GM21360 (cell line): ENCODE measurements at regions not wholly inside any gene's neighbourhood (a gene's known extent, or its start where the extent isn't known, plus 50 kb on each side); places are given as distances from the start of the nearest gene placed in this dataset.
"Not testable (repeated sequence)": the region's sequence is repeated elsewhere in the genome, so short reads cannot be mapped to it uniquely, and the experiment has no call there.

Source experiments
- ATAC-seq: cut with Tn5 transposase; IDR thresholded peaks from one replicate; pipeline ENCODE4 v1.9.1; 2021; ENCODE audit warnings: mild to moderate bottlenecking, moderate library complexity; ENCODE audit not compliant: unreplicated experiment

DNA sequence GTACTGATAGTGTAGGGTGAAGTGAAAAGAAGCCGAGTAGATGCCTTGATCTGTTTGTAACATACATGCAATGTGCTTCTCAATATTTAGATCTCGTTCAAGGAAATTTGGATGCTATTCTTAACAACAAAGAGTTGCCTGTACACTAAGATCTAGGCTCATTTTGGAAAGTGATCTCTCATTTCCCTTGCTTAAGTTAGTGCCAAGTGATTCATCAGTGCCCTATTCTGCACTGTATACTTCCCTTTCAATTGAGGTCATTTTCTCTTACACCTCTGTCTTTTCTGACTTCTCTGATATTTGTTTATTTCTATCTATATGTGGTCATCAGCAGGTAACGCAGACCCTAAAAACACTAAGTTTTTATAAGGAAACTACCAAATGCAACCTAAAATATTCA is 528.6 kb upstream of the PTPRD start:
- no peak for ATAC-seq

DNA sequence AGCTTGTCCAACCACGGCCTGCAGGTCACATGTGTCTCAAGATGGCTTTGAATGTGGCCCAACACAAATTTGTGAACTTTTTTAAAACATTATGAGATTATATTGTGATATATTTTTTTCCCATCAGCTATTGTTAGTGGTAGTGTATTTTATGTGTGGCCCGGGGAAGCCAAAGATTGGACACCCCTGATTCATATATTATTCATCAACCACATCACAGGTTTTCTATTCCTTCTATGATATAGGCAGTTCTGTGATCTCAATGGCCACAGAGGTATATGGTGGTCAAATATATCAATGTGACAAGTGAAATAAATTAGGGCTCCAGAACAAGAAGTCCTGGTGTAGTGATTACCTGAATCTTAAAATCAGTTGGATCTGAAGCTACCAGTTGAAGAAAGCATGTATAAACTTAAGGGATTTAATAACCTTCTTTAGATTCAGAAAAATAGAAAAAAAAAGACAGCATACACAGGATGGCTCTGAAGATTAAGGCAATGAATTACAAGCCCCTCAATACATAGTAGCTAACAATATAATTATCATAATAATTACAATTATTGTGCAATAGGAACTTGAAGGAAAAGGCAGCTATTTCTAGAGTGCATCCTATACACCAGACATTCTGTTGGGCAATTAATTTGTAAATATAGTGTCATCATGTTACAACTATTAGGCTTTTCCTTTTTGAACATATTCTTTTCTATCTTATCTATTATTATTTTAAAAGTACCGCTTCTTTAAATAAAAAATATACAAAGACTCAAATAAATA is 530.4 kb upstream of the PTPRD start:
- no peak for ATAC-seq

DNA sequence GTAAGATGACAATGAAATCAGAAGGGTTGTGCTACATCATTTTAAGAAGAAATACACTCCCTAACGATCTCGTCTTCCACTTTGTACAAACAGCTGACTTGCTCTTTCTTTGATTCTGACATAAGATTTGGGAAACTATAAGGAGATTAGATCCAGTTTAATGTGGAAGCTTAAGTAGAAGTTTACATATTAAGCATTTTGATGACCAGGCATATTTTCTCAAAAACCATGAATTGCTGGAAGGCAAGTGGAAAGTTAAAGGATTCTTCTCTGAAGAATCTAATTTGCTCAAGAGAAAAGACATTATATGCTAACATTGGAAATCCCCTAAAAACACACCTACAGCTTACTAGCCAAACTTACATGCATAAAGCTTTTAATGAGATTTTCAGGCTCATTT is 531.9 kb upstream of the PTPRD start:
- no peak for ATAC-seq

DNA sequence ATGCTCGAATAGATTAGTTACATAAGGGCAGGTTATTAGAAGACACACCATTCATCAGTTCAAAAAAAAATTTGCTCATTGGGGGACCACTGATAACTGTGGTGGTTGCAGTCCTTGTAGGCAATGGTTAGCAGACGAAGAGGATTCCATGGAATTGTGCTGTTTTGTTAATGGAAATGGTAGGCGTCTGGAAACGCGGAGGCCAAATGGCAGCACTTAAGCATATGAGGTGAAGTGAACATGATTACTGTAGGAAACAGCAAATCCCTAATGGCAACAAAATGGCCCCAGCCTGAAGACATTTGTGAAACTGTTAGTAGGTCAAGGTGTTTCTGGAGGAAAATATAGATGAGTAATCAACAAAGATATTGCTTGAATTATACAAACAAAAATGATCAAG is 535.4 kb upstream of the PTPRD start:
- no peak for ATAC-seq

DNA sequence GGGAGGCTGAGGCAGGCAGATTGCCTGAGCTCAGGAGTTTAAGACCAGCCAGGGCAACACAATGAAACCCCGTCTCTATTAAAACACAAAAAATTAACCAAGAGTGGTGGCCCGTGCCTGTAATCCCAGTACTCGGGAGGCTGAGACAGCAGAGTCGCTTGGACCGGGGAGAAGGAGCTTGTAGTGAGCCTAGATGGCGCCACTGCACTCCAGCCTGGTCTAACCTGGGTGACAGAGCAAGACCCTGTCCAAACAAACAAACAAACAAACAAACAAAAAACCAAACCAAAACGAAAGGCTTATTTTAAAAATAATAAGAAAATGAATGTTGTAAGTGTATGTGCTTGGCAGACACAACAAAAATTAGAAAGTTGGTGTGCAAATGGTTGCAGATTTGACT is 536.3 kb upstream of the PTPRD start:
- ATAC-seq: no peak

DNA sequence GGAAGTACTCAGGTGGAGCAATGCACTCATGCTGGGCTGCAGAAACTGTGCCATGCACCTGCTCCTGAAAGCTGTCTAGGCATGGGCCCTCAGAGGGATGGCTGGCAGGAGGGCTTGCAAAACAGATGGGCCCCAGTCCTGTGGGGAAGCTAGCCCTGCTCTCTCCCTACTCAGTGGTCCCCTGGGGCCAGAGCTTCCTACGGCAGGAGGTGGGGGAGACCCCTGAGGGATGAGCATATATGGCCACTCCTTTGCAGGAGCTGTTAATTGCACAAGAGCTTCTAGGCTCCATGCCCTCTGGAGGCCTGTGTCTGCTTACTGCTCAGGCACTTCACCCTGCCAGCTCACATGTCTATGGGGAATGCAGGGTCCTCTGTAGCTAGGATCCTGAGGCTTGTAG is 545.3 kb upstream of the PTPRD start:
- no peak for ATAC-seq

DNA sequence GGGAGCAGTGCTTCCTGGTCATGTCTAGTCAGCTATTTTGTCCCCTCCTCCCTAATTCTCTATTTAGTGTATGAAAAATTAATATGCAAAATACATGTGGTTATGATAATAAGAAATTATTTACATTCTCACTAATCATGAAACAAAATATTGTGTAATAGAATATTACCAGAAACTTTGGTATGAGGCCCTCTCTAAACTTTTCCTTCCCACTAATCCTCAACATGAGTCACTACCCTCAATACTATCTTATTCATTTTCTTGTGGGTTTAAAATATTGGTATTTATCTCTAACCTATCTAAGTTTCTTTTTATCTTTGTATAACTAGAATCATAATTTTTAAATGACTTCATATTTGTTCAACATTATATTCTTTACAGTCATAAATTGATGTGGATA is 545.9 kb upstream of the PTPRD start:
- ATAC-seq: no peak

DNA sequence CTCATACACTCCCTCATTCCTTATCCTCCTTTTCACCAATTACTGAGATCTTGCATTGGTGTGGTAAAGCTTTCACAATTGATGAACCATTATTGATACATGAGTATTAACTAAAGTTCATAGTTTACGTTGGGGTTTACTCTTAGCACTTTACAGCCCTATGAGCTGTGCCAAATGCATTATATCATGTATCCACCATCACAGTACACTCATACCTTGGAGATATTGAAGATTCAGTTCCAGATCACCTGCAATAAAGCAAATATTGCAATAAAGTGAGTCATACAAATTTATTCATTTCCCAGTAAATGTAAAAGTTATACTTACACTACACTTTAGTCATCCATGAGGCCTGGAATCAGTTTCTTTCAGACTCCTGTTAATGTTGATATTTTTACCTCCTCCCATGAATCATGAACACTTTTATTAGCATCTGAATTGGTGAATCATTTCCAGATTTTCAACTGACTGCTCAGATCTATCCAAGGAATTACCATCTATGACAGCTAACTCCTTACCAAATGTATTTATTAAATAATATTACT is 546.6 kb upstream of the PTPRD start:
- no peak for ATAC-seq

DNA sequence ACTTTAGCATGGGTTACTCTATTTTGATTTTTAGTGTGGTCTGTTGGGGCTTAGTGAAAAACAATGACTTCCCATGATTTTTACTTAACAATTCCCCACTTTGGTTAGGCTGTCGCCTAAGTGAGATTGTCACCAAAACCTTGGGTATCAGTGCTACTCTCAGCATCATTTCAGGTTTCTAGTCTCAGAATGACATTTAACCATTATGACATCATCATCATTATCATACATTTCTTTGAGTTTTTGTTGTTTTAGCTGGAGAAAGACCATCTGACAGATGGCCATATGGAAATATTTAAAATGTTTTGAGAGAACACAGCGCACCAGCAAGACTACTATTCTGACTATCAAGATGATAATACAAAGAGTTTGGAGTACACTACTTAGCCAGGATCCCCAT is 551.0 kb upstream of the PTPRD start:
- no peak for ATAC-seq

DNA sequence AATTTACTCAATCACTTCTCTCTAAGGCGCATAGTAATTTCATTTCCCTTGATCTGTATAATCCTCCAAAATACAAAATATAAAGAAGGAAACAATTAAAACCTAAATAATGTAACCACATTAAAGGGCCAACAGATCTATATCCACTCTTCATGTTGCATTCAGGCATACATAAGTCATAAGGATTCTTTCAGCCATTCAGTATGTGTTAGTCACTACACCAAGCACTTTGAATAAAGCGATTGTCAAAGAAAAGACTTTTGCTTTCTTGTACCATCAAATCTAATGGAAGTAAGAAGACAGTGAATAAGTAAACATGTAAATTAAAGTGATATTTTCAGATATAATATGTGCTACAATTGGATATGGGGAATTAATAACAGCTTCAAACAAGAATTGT is 569.2 kb upstream of the PTPRD start:
- ATAC-seq: no peak

DNA sequence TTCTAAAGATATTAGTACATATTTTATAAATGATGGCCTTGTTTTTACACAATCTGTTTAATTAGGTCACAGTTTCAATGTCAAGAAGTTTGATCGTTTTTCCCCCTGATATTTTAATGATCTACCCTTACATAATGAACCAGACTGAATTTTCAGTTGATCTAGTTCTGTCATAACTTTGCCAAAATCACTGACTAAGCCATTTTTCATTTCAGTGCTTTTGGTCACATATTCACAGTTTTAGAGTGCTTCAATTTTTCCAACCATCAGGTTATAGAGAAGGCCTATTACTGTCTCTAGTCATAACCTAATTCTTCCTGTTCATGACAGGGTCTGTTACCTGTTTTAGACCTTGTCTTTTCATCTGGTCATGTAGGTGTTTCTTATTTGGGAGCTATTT is 577.9 kb upstream of the PTPRD start:
- ATAC-seq: no peak

DNA sequence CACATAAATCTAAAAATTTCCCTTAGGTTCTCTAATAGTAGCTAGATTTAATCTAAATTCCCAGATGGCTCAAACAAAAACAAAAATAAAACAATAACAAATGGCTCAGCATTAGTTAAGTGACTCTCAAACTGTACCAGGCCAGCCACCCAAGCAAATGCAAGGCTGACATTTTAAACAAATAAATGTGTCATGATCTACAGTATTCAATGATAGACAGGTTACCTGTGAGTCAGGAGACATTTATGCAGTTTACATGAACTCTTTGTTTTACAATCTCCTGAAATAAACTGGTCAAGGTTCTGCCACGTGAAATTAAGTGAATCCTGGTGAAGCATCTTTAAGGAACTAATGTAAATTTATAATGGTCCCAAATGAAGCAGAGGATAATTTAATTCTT is 580.2 kb upstream of the PTPRD start:
- no peak for ATAC-seq

DNA sequence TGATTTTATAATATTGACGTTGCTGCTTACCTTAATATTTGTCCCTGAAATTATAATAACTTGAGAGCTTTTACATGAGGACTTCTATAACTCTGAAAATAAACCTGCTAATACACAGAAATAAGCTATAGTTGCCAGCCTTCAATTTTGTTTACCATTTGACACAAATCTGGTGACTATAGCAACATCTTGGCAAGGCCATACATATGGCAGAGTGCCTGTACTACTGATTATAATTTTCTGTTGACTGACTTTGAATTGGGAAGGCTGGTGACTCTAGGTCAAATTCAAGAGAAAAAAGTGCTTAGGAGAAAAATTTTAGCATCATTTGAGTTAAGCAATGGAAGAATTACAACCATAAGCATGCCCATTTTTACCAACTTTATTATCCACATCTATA is 581.4 kb upstream of the PTPRD start:
- no peak for ATAC-seq

DNA sequence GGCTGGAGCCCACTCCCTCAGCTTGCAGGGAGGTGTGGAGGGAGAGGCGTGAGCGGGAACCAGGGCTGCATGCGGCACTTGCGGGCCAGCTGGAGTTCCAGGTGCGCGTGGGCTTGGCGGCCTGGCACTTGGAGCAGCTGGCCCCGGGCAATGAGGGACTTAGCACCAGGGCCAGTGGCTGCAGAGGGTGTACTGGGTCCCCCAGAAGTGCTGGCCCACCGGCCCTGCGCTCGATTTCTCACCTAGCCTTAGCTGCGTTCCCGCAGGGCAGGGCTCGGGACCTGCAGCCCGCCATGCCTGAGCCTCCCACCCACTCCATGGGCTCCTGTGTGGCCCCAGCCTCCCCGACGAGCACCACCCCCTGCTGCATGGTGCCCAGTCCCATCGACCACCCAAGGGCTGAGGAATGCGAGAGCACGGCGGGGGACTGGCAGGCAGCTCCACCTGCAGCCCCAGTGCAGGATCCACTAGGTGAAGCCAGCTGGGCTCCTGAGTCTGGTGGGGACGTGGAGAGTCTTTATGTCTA is 584.1 kb upstream of the PTPRD start:
- not testable (repeated sequence) for ATAC-seq

DNA sequence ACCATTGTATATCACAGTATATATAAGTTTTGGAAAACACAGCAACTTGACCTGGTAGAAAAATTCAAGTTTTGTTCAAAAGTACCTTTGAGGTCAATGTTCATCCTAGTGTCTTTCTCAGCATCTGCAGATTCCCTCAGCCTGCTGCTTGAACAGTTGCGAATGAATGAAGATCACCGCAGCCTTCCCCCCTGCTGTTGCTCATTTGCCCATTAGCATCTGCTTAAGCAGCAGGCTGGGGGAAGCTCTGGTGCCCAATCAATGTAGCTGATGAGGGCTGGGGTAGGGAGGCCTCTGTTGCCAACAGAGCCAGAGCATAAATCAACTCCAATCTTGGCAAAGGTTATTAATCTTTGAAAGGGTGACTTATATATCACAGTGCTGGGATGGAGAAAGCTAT is 586.5 kb upstream of the PTPRD start:
- no peak for ATAC-seq

DNA sequence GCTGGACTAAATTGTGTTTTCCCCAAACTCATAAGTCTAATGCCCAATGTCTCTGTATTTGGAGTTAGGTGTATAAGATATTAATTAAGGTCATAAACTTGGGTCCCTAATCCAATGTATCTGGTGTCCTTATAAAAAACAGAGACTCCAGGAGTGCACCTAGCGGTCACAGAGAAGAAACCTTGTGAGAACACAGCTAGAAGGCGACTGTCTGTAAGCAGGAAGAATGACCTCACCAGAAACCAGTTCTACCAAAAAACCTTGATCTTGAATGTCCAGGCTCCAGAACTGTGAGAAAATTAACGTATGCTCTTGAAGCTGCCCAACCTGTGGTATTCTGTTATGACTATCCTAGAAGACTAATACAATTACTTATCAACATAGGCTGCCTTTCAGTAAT is 591.7 kb upstream of the PTPRD start:
- no peak for ATAC-seq

DNA sequence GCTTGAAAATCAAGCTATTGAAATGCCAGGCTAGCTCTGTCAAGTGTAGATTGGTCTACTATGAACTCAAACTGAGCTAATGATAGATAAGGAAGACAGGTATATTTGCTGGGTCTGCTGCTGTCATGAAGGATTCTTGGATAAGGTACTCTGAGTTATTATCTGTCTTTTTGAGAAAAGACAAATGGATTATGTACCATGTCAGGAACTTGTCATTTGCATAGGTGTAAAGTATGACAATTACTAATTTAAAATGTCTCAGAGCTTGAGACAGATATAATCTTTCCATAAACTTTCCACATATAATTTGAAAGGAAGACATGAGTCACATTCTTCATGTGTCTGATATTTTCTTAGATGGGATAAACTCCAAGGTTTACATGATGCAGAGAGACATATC is 594.1 kb upstream of the PTPRD start:
- no peak for ATAC-seq

DNA sequence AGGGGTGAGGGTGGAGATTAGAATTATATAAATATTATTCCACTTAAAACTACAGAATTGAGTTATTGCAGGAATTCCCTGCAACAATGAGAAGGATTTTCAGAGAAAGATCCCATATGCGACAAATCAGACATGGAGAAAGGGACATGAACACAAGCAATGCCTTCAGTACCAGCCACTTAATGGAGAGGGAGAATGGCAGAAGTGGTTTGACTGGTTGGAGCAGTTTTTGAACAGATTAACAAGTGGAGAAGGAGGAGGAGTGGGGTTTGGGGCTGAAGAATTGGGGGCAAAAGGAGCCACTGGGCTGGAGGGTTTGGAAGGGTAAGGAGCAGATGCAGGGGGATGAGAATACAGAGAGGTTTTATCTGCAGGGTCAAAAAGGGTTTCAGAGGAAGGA is 620.9 kb upstream of the PTPRD start:
- no peak for ATAC-seq

DNA sequence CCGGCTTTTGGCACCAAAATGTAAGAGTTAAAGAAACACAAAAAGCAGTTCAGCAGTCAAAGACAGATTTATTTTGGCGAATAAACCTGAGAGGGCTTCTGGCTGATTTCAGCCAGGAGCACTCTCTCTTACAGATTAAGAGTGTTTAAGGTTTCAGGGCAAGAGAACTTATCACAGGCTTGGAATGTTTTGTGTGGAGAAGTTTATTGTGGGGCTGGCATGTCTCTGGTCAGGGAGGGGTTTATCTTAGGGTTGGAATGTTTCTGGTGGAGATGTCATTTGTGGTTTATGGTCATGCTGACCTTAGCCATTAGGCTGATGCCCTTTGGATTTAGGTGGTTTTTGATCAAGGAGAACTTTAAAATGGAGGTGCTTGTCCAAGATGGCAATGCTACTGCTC is 622.3 kb upstream of the PTPRD start:
- no peak for ATAC-seq

DNA sequence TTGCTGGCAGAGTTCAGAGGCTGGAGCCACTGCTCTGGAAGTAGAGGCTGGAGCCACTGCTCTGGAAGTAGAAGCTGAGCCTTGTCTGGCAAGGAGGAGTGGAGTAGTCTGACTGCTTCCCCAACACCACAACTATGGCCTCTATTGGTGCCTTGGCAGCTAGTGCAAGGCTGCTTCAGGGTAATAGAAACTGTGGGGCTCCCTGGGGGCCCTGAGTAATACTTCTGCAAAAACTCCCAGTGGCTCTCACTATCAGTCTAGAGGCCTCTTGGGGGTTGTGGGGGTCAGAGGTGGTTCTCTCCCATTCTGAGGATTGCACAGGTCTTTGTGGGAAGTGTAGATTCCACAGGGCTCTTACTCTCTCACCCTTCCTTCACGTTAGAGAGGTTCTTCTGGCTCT is 629.0 kb upstream of the PTPRD start:
- no peak for ATAC-seq

DNA sequence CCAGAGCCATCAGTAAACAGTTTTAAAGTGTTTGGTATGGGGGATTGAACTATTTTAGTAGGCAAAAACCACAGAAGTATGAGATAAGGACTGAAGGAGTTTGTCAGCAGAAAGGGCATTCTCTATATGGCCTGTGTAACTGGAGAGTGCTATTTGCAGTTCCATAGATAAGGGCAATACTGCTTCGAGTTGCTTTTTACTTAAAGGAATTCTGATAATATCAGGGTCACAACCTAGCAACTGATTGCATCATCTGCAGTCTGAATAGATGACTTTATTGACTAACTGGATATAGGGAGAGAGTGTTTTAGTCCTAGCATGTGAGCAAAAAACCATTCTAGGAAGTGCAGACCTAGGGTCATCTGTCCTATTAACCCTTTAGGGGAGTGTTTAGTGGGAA is 645.2 kb upstream of the PTPRD start:
- no peak for ATAC-seq

DNA sequence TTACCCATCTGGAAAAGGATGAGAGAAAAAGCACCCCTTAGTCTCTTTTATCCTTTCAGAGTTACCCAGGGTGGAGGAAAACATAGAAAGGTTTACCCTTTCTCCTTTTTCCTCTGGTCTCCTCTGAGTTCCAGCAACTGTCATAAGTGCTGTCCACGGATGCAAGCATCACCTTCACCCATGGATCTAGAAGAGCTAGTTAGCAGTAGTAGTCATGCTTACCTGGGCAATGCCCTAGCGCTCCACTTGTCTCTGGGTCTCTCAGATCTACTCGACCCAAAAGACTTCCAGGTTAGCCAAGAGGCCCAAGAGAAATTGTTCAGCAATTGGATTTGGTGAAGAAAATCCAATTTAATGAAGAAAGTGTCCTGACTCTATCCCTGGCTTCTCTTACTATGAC is 656.2 kb upstream of the PTPRD start:
- no peak for ATAC-seq

DNA sequence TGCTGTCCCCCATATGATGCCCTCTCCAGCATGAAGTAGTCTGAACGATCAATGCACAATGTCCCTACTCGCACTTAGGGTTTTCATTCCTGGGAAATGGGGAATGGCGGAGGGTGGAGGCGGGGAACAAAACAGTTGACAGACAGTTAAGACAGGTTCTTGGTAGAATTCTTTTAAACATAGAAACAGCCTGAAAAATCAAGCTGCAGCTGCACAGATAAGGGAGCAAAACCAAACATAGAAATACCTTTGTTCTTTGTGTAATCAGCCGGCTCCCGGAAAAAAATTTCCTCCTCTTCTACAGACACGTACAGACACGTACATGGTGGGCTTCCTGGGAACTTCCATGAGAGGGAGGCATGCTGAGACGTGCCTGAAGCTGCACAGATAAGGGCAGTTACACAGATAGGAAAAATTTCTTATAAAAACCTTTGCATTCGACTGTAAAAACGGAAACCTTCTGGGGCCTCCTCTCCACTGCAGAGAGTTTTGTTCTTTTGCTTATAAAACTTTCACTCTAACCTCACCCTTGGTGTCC is 662.4 kb upstream of the PTPRD start:
- no peak for ATAC-seq
